ENCODE measurements at regions not wholly inside any gene's neighbourhood (a gene's known extent, or its start where the extent isn't known, plus 50 kb on each side); places are given as distances from the start of the nearest gene placed in this dataset.

- Mint-ChIP-seq H3K36me3 (ENCODE audit: insufficient read depth, unreplicated experiment) (no peaks in the 10 kb centered on the region), H3K4me3 (ENCODE audit: low read depth, unreplicated experiment) (no peak overlapping the region), H3K4me1 (ENCODE audit: low read depth, unreplicated experiment) (no peaks in the 10 kb centered on the region), H3K9me3 (ENCODE audit: low read depth, unreplicated experiment) (no peaks in the 10 kb centered on the region), H3K27ac (ENCODE audit: unreplicated experiment) (no peak overlapping the region), H3K27me3 (ENCODE audit: unreplicated experiment) (no peaks in the 10 kb centered on the region)
- no peak for DNase-seq
- no TSS peak for BruUV-seq (replicated peaks)
- no peak for TF ChIP-seq CTCF (IDR thresholded peaks at IDR 0.05; ENCODE audit: unreplicated experiment)
- intact Hi-C loops (cut with micrococcal nuclease; ENCODE audit: unreplicated experiment): no loop called here
- CTCF ChIA-PET: no interaction called here
These were observed 112.5 kb downstream of the EIF4E start for GRCh38 chr4:98816386-98816785.

GRCh38 chr4:98804403-98804802 is 124.5 kb downstream of the EIF4E start:
- TF ChIP-seq CTCF (IDR thresholded peaks at IDR 0.05; ENCODE audit: unreplicated experiment): no peak
- BruUV-seq (replicated peaks): no TSS peak
- CTCF ChIA-PET: no interaction called here
- Mint-ChIP-seq H3K9me3 (ENCODE audit: low read depth, unreplicated experiment) (no peaks in the 10 kb centered on the region), H3K4me3 (ENCODE audit: low read depth, unreplicated experiment) (no peak overlapping the region), H3K27me3 (ENCODE audit: unreplicated experiment) (no peaks in the 10 kb centered on the region), H3K4me1 (ENCODE audit: low read depth, unreplicated experiment) (no peaks in the 10 kb centered on the region), H3K36me3 (ENCODE audit: insufficient read depth, unreplicated experiment) (no peaks in the 10 kb centered on the region), H3K27ac (ENCODE audit: unreplicated experiment) (no peak overlapping the region)
- intact Hi-C loops (cut with micrococcal nuclease; ENCODE audit: unreplicated experiment): no loop called here
- no peak for DNase-seq

DNA sequence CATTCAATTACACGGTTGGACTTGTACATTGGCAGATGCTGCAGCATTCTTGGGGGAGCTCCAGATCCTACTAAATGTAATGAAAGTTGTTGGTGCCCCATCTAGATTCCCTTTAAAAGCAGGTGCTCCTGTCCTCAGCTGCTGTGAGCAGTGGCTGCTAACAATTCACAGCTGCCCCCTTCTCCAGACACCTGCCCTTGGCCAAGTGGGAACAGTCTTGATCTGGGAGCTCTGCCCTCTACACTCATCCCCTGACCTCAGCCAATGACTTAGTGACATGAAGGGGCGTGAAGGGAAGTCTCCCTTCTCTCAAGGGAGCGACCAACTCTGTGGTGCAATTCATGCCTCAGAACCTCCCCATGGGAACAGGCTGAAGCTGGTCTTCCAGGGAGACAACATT is 125.7 kb downstream of the EIF4E start:
- TF ChIP-seq CTCF (IDR thresholded peaks at IDR 0.05; ENCODE audit: unreplicated experiment): no peak
- CTCF ChIA-PET: no interaction called here
- no peaks in the 10 kb centered on the region for H3K9me3 Mint-ChIP-seq (ENCODE audit: low read depth, unreplicated experiment)
- DNase-seq: no peak
- H3K27me3 Mint-ChIP-seq (ENCODE audit: unreplicated experiment): no peaks in the 10 kb centered on the region
- H3K4me1 Mint-ChIP-seq (ENCODE audit: low read depth, unreplicated experiment): no peaks in the 10 kb centered on the region
- no peak overlapping the region for H3K4me3 Mint-ChIP-seq (ENCODE audit: low read depth, unreplicated experiment)
- H3K27ac Mint-ChIP-seq (ENCODE audit: unreplicated experiment): no peak overlapping the region
- intact Hi-C loops (cut with micrococcal nuclease; ENCODE audit: unreplicated experiment): no loop called here
- no peaks in the 10 kb centered on the region for H3K36me3 Mint-ChIP-seq (ENCODE audit: insufficient read depth, unreplicated experiment)
- BruUV-seq (replicated peaks): no TSS peak

GRCh38 chr4:98802770-98803198 is 126.1 kb downstream of the EIF4E start:
- CTCF ChIA-PET: no interaction called here
- H3K27me3 Mint-ChIP-seq (ENCODE audit: unreplicated experiment): no peaks in the 10 kb centered on the region
- intact Hi-C loops (cut with micrococcal nuclease; ENCODE audit: unreplicated experiment): no loop called here

More at GRCh38 chr4:98802770-98803198, 126.1 kb downstream of the EIF4E start:
- BruUV-seq (replicated peaks): no TSS peak
- TF ChIP-seq CTCF (IDR thresholded peaks at IDR 0.05; ENCODE audit: unreplicated experiment): no peak
- H3K27ac Mint-ChIP-seq (ENCODE audit: unreplicated experiment): no peak overlapping the region
- no peak for DNase-seq
- no peaks in the 10 kb centered on the region for H3K36me3 Mint-ChIP-seq (ENCODE audit: insufficient read depth, unreplicated experiment)
- no peaks in the 10 kb centered on the region for H3K4me1 Mint-ChIP-seq (ENCODE audit: low read depth, unreplicated experiment)
- H3K9me3 Mint-ChIP-seq (ENCODE audit: low read depth, unreplicated experiment): no peaks in the 10 kb centered on the region
- no peak overlapping the region for H3K4me3 Mint-ChIP-seq (ENCODE audit: low read depth, unreplicated experiment)

Measured in Calu3 (cell line).